ENCODE measurements at regions not wholly inside any gene's neighbourhood (a gene's known extent, or its start where the extent isn't known, plus 50 kb on each side); places are given as distances from the start of the nearest gene placed in this dataset.
A peak's percentile ranks its signal among the peaks of the same experiment; 100 is the strongest.
"Not testable (repeated sequence)": the region's sequence is repeated elsewhere in the genome, so short reads cannot be mapped to it uniquely, and the experiment has no call there.

DNA sequence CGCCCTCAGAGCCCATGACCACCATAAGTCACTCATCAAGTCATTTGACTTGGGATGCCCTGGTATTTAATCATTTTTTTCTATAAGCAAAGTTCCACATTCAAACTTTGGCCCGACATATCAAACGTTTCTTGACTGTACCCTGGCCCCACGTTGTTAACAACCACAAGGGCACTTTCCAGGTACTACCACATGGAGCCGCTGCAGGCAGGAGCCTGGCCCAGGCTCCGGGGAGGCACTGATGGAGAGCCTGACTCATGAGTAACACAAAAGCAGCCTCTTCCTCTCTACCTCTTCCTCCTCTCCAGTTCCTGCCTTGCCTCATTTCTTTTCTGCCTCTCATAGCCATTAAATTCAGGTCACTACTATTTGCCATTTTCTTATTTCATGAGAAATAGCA is 95.9 kb upstream of the ADORA2B start:
- TF ChIP-seq, protein P1, sequence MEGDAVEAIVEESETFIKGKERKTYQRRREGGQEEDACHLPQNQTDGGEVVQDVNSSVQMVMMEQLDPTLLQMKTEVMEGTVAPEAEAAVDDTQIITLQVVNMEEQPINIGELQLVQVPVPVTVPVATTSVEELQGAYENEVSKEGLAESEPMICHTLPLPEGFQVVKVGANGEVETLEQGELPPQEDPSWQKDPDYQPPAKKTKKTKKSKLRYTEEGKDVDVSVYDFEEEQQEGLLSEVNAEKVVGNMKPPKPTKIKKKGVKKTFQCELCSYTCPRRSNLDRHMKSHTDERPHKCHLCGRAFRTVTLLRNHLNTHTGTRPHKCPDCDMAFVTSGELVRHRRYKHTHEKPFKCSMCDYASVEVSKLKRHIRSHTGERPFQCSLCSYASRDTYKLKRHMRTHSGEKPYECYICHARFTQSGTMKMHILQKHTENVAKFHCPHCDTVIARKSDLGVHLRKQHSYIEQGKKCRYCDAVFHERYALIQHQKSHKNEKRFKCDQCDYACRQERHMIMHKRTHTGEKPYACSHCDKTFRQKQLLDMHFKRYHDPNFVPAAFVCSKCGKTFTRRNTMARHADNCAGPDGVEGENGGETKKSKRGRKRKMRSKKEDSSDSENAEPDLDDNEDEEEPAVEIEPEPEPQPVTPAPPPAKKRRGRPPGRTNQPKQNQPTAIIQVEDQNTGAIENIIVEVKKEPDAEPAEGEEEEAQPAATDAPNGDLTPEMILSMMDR (IDR thresholded peaks at IDR 0.05; ENCODE audit: low read depth, low read length, missing control alignments) = peak; percentile 43
- DNase-seq (ENCODE audit: low read depth) = peak; percentile 16
- H3K4me3 ChIP-seq (ENCODE audit: low read depth, low read length); in situ Hi-C loops (cut with HindIII; ENCODE audit: low sequenced_read_pairs): not testable (repeated sequence)

DNA sequence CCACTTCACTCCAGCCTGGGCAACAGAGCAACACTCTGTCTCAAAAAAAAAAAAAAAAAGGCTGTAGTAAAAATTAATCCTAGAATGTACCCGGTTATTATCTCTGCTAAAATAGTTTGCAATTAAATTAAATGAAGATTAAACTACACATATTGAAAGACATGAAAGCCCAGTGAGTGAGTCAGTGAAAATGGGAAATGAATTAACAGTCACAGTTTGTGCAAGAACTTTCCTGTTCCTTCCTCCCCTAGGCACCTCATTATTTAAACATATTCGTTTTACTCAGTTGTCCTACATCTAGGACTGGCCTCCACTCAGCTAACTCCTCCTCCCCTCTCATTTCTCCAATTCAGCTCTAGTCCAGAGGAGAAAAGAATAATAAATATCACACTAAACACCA is 94.9 kb upstream of the ADORA2B start:
- DNase-seq (ENCODE audit: low read depth); in situ Hi-C loops (cut with HindIII; ENCODE audit: low sequenced_read_pairs); H3K4me3 ChIP-seq (ENCODE audit: low read depth, low read length): not testable (repeated sequence)

DNA sequence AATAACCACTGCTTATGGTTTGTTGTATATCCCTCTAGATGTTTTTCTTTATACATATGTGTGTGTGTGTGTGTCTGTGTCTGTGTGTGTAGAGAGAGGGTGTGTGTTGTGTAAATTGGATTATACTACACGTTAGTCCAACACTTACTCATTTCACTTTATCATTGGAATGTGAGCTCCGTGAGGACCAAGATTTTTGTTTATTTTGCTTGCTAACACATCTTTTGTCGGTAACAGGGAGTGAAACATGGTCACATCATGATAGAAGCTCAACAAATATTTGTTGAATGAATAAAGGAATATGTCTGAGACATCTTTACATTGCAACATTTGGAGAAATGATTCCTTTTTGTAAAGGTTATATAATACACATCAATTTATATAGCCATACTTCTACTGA is 94.2 kb upstream of the ADORA2B start:
- H3K4me3 ChIP-seq (ENCODE audit: low read depth, low read length); DNase-seq (ENCODE audit: low read depth); in situ Hi-C loops (cut with HindIII; ENCODE audit: low sequenced_read_pairs): not testable (repeated sequence)

DNA sequence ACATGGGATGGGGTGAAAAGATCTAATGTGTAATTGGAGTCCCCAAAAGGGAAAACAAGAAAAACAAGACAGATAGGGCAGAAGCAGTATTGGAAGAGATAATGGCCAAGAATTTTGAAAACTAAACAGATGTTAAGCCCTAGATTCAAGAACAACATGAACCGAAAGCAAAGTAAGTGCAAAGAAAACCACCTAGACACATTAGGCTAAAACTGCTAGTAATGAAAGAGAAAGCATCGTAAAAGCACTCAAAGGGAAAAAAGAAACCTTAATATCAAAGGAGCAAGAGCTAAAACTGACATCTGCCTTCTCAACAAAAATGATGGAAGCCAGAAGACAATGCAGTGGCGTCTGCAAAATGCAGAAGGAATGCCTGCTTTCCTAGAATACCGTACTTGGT is 92.1 kb upstream of the ADORA2B start:
- DNase-seq (ENCODE audit: low read depth); in situ Hi-C loops (cut with HindIII; ENCODE audit: low sequenced_read_pairs); H3K4me3 ChIP-seq (ENCODE audit: low read depth, low read length): not testable (repeated sequence)

DNA sequence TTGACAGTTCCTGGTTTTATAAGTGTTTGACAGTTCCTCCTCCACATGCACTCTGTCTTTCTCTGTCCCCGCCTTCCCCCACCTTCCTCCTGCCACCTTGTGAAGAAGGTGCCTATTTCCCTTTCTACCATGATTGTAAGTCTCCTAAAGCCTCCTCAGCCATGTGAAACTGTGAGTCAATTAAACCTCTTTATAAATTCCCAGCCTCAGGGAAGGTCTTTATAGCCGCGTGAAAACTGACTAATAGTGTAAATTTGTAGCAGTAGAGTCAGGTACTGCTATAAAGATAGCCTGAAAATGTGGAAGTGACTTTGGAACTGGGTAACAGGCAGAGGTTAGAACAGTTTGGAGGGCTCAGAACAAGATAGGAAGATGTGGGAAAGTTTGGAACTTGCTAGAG is 88.7 kb upstream of the ADORA2B start:
- H3K4me3 ChIP-seq (ENCODE audit: low read depth, low read length); DNase-seq (ENCODE audit: low read depth); in situ Hi-C loops (cut with HindIII; ENCODE audit: low sequenced_read_pairs): not testable (repeated sequence)

DNA sequence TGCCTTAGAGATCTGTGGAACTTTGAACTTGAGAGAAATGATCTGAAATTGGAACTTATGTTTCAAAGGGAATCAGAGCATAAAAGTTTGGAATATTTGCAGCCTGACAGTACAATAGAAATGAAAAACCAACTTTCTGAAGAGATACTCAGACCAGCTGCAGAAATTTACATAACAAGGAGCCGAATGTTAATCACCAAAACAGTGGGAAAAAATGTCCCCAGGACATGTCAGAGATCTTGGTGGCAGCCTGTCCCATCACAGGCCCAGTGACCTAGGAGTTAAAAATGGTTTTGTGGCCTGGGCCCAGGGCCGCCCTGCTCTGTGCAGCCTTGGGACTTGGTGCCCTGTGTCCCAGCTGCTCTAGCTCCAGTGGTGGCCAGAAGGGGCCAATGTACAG is 88.2 kb upstream of the ADORA2B start:
- in situ Hi-C loops (cut with HindIII; ENCODE audit: low sequenced_read_pairs); H3K4me3 ChIP-seq (ENCODE audit: low read depth, low read length); DNase-seq (ENCODE audit: low read depth): not testable (repeated sequence)

DNA sequence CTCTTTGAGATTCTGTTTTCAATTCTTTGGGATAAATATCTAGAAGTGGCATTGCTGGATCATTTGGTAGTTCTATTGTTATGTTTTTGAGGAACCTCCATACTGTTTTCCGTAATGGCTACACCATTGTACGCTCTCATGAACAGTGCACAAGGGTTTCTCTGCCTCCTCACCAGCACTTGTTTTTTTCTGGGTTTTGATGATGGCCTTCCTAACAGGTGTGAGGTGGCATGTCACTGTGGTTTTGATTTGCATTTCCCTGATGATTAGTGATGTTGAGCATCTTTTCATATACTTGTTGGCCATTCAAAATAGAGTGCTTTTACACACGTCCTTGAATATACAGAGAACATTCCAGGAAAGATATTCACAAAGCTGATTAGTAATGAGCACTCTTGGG is 86.8 kb upstream of the ADORA2B start:
- in situ Hi-C loops (cut with HindIII; ENCODE audit: low sequenced_read_pairs); H3K4me3 ChIP-seq (ENCODE audit: low read depth, low read length); DNase-seq (ENCODE audit: low read depth): not testable (repeated sequence)

DNA sequence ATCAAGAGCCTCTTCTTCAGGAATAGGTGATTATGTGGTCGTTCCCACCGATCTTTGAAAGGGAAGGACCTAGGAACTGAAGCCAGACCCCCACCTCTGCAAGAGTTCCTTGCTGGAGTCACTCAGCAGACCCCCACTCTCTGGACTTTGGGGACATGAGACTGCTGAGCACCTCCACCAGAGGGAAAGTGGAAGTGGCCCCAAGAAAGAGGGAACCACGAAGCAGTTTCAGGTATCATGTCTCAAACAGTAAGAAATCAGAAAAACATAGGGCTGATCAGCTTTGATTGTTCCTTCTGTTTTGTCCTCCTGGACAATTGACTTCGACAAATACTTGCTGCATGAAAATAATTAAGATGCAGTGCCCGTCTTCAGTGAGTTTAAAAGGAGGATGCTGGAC is 84.2 kb upstream of the ADORA2B start:
- DNase-seq (ENCODE audit: low read depth); H3K4me3 ChIP-seq (ENCODE audit: low read depth, low read length); in situ Hi-C loops (cut with HindIII; ENCODE audit: low sequenced_read_pairs): not testable (repeated sequence)

DNA sequence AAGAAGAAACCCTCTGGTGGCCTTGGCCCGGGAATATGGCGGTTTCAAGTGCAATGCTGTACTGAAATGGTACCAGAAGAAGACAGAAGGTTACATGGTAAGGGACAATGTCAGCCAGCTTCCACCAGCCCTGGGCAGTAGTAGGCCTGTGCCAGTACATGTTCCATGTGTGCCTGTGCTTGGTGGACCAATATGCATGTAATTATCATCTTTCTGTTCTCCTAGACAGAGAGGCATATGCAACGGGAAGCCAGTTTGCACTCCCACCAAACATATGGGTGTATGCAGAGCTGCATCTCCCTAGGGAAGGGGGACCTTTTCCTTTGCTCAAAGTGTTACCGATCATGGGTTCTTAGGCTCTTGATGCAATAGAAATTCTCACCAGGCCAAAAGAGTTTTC is 80.9 kb upstream of the ADORA2B start:
- in situ Hi-C loops (cut with HindIII; ENCODE audit: low sequenced_read_pairs); H3K4me3 ChIP-seq (ENCODE audit: low read depth, low read length); DNase-seq (ENCODE audit: low read depth): not testable (repeated sequence)

DNA sequence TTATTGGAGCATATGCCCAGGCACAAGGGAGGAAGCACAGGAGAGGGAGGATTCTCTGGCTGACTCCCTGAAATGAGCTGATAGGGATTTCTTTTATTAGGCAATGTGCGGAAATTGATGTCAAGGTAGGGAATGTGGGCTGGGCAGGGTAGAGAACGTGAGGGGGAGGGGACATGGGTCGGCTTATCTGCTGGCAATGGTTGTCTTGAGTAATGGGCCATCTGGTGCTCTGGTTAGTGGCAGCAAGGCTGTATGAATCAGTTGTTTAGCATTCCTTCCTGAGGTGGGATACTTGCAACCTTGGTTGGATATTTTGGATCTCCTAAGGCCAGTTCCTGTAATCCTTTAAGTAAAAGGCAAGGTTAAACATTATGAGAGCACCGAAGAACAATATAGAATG is 80.5 kb upstream of the ADORA2B start:
- in situ Hi-C loops (cut with HindIII; ENCODE audit: low sequenced_read_pairs); H3K4me3 ChIP-seq (ENCODE audit: low read depth, low read length); DNase-seq (ENCODE audit: low read depth): not testable (repeated sequence)

DNA sequence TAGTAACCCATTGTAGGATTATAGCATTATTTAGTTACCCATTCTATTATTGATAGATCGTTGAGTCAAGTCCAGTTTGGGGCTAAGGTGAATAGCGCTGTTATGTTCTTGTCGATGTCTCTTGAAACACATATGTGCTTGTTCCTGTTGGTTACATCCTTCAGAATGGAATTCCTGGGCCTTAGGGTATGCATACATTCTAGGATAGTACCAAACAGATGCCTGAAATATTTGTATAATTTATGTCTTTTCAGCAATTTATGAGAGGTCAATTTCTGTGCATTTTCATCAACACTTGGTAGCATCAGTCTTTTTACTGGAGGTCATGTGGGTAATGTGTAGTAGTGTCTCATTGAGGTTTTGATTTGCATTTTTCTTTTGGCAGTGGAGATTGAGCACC is 78.9 kb upstream of the ADORA2B start:
- in situ Hi-C loops (cut with HindIII; ENCODE audit: low sequenced_read_pairs); DNase-seq (ENCODE audit: low read depth): not testable (repeated sequence)

DNA sequence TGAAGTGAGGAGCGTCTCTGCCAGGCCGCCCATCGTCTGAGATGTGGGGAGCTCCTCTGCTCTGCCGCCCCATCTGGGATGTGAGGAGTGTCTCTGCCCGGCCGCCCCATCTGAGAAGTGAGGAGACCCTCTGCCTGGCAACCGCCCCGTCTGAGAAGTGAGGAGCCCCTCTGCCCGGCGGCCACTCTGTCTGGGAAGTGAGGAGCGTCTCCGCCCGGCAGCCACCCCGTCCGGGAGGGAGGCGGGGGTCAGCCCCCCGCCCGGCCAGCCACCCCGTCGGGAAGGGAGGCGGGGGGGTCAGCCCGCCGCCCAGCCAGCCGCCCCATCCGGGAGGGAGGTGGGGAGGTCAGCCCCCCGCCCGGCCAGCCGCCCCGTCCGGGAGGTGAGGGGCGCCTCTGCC is 77.6 kb upstream of the ADORA2B start:
- H3K4me3 ChIP-seq (ENCODE audit: low read depth, low read length); in situ Hi-C loops (cut with HindIII; ENCODE audit: low sequenced_read_pairs): not testable (repeated sequence)

More for the DNA sequence above, 78.9 kb upstream of the ADORA2B start:
- H3K4me3 ChIP-seq (ENCODE audit: low read depth, low read length) = not testable (repeated sequence)

DNA sequence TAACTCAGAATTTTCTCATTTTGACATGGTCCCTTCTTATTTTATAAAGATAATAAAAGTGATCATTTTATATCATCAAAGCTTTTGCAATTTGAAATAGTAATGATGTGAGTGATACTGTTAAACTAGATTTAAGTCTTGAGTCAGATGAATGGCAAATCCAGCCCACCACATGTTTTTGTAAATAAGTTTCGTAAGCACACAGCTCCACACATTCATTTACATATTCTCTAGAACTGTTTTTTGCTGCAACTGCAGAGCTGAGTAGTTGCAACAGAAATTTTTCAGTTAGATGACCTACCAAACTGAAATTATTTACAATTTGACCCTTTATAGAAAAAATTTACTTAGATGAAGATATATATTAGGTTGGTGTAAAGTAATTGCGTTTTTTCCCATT is 75.1 kb upstream of the ADORA2B start:
- H3K4me3 ChIP-seq (ENCODE audit: low read depth, low read length); DNase-seq (ENCODE audit: low read depth); in situ Hi-C loops (cut with HindIII; ENCODE audit: low sequenced_read_pairs): not testable (repeated sequence)

More for the DNA sequence above, 77.6 kb upstream of the ADORA2B start:
- not testable (repeated sequence) for DNase-seq (ENCODE audit: low read depth)

DNA sequence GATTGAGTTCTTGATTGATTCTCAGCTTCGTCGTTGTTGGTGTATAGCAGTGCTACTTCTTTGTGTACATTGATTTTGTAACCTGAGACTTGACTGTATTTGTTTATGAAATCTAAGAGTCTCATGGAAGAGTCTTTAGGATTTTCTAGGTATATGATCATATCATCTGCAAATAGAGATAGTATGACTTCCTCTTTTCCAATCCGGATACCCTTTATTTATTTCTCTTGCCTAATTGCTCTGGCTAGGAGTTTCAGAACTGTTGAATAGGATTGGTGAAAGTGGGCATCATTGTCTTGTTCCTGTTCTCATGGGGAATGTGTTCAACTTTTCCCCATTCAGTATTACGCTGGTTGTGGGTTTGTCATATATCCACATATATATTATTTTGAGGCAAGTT is 72.3 kb upstream of the ADORA2B start:
- in situ Hi-C loops (cut with HindIII; ENCODE audit: low sequenced_read_pairs); DNase-seq (ENCODE audit: low read depth); H3K4me3 ChIP-seq (ENCODE audit: low read depth, low read length): not testable (repeated sequence)

DNA sequence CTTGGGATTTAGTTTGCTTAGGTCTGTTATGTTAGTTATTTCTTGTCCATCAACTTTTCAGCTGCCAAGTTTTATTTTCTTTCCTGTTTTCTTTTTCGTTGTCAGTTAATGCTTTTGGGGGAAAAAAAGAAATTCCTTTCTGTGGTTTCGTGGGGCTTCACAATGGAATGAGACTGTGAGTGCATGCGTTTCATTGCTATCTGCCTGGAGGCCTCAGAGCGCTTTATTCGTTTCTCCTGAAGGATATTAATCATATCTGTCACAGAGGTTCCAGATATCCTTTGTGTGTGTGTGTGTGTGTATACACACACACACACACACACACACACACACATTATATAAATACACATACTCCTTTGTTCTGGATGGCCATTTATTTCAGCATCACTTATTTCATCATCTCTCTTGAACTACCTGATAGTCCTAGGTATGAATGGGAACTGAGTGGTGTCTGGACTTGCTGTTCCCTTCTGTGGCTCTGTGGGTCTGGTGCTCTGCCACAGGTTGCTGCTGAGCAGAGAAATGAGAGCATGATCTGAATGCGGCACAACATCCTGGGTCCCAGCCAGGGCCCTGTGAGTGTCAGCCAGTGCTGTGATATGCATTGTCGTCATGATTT is 66.9 kb upstream of the ADORA2B start:
- H3K4me3 ChIP-seq (ENCODE audit: low read depth, low read length); DNase-seq (ENCODE audit: low read depth); in situ Hi-C loops (cut with HindIII; ENCODE audit: low sequenced_read_pairs): not testable (repeated sequence)
